Adrenal gland (tissue), 5 donors: ENCODE measurements at regions not wholly inside any gene's neighbourhood (a gene's known extent, or its start where the extent isn't known, plus 50 kb on each side); places are given as distances from the start of the nearest gene placed in this dataset.

Source experiments
- CTCF ChIP-seq, 6 experiments: fragments of 450-650 bp in 4 of 6; fragments of 200-600 bp in 2 of 6; sonication (generic) in 1 of 6; IDR thresholded peaks; 1 replicate in 5 of 6; 2 replicates in 1 of 6; pipeline versions ENCODE4 v1.5.1 to v1.8.0; 2016 to 2021; ENCODE audit warnings: antibody characterized with exemption in 6 of 6, mild to moderate bottlenecking in 2 of 6, moderate library complexity in 1 of 6
- POLR2A ChIP-seq, 2 donors: fragments of 450-650 bp; IDR thresholded peaks; one replicate each; pipeline ENCODE4 v1.6.1; 2017; ENCODE audit warnings: antibody characterized with exemption in 2 of 2, mild to moderate bottlenecking in 2 of 2, moderate library complexity in 1 of 2
- donor health status: DM: no; HTN: no; CAD: no.

GRCh38 chr11:119845756-119846155 lies 116.8 kb upstream of the NECTIN1 start:
- TF ChIP-seq CTCF (IDR thresholded peaks at IDR 0.05) (no peak), POLR2A (IDR thresholded peaks at IDR 0.05) (no peak)
